Activated CD8-positive, alpha-beta memory T cell treated with anti-CD3 and anti-CD28 coated beads for 1 hour (primary cell): ENCODE measurements at regions not wholly inside any gene's neighbourhood (a gene's known extent, or its start where the extent isn't known, plus 50 kb on each side); places are given as distances from the start of the nearest gene placed in this dataset.

Experiments used
- DNase-seq, 2 donors: peaks; one replicate each; pipeline ENCODE4 v3.0.0-alpha.2; 2020; ENCODE audit warnings: low read depth in 1 of 2; ENCODE audit errors: extremely low read depth in 1 of 2

DNA sequence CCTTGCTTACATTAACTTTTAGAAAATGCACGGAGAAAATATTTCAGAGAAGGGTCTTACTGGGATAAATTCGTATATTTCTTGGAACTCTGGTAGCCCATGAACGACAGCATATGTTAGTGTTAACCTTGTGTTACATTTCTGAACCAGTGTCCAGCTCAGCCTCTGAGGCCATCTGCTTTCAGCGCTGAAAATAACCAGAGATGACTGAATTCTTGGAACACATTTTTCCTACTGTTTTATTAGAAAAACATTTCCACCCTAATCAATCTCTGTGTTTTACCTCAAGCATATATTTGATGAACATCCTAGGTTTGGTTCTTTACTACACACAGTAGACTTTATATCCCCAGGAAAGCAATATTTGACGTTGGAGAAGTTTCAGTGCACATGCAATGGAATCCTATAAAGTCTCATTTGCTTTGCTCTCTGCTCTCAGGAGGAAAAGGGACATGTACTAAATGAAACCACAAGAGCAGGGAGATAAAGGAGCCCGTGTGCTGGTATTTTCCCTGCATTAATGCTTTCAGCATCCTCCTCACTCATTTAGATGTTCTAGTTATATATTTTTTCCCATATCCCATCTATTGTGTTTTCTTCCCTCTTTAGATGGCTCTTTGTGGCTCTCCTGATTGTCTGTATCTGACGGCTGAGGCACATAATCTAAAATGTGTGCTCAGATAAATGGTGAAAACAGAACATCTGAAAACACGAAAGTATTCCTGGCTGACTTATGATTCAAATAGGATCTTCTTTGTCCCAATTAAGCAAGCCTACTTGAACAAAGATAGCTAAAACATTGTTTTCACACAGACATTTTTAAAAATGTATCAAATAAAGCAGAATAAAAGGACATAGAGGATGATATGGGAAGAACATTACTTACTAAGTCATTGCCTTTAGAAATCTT lies 151.7 kb upstream of the KCNMB2 start:
- DNase-seq, result no peak

DNA sequence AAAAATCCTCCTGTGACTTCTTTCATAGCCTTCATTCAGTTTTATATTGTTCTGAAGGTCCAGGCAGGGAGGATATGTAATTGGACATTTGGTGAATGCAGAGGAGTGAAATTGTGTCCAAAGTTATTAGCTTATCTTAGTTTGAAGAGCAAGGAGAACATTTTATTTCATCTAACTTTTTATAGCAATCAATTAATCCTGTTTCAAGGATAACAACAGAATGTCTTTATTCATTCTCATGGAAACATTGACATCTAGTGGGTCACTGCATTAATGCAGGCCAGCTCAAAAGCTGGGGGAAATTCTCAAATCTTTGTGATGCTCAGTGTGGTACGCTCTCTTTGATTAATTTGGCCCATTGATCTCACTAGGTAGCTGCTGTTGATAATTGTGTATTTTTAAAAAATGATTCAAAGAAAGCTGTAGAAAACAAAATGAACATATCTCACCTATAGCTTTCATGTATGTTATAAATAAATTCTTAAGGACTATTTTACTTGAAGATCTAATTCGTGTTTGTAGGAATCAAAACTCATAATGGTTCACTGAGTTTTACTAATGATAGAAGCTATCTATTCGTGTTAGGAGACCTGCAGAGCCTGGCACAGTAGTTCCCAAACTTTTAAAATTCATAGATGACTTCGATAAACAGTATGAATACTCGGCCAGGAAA lies 150.8 kb upstream of the KCNMB2 start:
- DNase-seq, result no peak

DNA sequence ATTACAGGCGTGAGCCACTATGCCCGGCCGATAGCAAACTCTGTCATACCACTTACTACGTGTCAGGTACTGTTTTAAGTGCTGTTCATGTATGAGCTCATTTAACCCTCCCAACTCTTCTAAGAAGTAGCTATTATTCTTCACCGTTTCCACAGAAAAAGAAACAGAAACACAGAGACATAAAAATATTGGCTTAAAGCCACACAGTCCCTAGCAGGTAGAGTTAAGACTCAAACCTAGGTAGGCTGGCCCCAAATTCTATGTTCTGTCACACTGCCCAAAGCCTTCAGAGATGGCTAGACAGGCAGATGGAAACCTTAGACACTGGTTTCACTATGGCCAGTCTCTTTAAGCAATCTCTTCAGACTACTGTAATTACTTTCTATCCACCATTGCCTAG lies 149.8 kb upstream of the KCNMB2 start:
- DNase-seq, result no peak

DNA sequence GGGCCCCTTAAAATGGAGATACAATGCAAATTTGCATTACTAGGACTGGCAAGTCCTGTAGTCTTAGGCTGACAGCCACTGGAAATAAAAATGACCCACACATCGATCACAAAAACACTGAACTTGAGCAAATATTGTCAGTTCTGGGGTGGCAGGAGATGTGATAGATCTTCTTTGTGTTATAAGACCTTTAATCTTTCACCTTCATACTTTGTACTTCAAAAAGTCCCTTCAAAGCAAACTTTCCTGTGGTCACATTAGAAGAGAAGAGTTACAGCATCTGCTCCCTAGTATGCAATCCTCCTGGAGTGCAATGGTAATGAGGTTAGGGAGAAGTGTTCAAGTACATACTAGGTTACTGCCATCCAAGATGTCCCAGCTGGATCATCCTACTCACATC lies 149.4 kb upstream of the KCNMB2 start:
- no peak for DNase-seq

DNA sequence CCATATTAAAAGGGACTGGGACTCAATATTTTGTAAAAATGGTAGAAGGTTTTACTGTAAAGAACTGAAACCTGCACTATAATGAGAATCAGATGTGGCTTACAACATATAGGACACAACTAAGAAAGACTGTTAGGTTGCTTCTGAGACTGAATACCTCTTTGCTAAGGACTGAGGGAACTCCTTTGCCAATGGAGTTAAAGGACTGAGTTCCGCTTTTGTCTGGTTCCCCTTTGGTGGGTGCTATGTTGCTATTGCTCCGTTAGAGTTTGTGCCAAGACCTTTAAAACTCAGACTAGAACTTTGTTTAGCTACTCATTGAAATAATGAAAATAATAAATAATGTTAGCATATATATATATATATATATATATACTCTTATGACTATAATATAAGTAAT lies 147.8 kb upstream of the KCNMB2 start:
- DNase-seq, result no peak

DNA sequence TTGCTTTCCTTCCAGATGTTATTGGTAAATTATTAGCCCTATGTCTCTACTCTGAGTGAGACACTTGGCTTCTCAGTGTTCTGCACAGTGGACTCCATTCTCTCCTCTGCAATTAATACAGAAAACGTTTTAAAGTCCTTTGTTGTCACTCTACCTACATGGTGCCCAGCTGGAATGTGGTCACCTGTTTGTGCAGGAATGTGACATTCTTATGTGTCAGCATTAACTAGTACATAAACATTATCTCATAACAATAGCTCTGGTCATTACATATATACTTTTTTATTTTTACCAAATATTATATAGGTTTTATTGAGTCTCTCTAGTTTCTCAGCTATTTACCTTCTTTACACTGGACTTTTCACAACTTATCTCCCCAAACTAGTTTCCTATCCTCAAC lies 147.0 kb upstream of the KCNMB2 start:
- no peak for DNase-seq

DNA sequence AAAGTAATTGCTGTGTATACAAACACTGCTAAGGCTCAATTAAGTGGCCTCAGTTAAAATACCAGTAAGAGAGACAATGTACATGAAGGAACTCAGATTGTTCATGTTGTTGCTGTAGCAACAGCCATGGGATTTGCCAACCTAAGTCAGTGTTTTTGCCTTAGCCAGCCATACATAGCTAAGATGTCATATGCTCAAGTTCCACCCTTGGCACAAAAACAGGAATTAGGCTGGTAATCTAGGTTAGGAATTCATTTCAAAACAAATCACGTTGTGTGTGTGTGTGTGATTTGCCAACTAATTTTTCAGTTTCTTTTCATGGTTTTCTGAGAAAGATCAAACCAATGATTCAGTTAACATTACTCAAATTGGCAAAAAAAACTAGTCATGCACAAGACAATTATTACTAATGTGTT lies 143.7 kb upstream of the KCNMB2 start:
- DNase-seq, result no peak

DNA sequence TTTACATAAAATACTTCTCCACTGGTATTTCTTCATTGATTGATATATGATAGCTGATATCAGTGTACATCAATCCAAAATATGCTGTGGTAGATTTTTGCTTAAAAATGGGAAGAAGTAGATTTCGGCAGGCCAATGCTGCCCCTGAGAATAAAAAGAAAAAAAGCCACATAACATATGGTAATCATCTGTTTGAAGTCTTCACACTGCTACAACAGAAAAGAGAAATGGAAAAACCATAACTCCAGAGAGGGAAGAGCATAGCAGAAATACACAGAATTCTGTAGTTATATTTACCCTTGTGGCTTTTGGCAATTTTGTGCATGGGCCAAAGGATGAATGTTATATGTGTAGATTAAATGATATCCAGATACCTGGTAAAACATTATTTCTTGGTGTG lies 143.1 kb upstream of the KCNMB2 start:
- DNase-seq, result no peak

DNA sequence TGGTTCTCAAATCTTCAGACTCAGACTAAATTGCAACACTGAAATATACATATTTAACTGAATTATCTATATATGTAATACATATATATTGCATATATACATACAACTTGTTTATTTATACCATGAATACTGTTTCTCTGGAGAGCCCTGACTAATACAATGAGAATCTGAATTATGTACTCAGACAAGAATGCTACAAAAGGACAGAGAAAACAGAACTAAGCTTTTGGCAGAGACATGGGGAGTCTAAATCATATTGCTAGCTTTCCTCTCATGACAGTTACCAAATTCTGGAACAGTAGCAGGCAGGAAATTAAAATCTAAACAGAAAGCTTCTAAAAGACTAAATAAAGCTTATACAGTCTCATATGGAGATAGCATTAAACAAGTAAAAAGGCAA lies 142.4 kb upstream of the KCNMB2 start:
- no peak for DNase-seq

DNA sequence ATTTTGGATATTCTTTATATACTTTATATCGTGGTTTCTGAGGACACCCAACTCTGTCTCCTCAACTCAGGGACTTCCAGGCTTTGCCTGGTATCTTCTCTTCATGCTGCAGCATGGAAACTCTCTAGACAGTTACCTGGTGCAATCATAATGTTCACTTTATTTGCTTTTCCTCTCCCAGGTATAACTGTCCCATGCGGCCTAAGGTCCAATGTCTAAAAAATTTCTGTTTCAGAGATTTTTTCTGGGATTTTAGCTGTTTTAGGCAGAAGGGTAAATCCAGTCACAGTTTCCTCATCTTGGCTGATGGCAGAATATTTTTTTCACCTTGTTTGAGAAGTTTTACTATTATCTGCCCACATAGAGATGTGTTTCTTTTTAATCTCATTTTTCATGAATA lies 139.9 kb upstream of the KCNMB2 start:
- no peak for DNase-seq

DNA sequence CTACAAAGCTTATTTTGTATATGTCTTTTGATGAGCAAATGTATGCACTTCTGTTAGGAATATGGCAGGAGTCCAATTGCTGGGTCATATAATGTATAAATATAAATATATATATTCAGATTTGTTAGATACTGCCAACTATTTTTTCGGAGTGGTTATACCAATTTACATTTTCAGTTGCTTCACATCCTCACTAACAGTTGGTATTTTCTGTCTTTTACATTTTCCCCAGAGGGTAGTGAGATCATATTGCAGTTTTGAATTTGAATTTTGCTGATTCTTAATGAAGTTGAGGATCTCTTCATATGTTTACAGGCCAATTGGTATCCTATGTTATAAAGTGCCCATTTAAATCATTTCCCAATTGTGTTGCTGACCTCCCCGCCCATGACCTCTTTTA lies 139.0 kb upstream of the KCNMB2 start:
- no peak for DNase-seq

DNA sequence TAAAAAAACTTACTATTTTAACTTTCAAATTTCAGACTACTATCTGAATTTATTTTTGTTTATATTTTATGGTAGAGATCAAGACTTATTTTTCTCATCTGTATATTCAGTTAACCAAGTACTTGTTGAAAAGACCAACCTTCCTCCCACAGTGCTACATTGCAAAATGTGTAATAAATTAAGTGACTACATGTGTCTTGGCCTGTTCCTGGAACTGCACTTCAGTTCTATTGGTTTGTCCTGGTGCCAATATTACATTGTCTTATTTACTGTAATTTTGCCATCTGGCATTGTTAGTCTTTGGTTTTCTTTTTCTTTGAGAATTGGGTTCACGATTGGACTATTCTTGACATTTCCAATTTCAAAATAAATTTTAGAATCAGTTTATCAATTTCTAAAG lies 138.4 kb upstream of the KCNMB2 start:
- DNase-seq, result no peak

DNA sequence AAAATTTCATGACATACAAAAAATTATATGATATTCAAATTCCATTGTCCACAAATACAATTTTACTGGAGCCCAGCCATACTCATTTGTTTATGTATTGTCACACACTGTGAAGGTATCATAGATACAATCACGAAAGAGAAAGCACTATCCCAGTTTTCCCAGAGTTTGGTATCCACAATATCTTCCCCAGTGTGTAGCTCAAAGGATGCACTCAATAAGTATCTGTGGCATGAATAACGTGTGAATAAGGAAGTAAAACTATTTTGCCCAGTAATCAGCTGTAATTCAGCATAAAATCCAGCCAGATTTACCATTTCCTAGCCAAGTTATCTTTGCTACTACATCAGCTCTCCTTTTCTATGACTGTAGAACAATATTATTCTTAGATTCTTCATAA lies 131.3 kb upstream of the KCNMB2 start:
- DNase-seq, result no peak

DNA sequence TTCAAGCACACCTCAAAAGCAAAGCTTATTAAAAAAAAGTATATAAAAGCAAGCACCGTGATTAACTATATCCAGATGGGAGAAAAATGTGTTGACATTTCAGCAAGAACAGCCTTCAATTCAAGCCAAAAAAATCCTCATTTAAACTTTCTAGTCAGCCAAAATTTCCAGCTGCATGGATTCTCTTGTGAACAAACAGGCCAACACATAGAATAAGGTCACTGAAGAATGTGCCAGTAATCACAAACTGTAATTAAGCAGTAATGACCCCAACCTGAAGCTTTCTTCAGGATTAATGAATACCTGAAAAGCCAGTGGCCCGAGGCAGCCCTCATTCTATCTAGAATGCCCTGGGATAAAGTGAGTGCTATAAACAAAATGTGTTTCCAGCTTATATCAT lies 130.7 kb upstream of the KCNMB2 start:
- DNase-seq, result no peak

DNA sequence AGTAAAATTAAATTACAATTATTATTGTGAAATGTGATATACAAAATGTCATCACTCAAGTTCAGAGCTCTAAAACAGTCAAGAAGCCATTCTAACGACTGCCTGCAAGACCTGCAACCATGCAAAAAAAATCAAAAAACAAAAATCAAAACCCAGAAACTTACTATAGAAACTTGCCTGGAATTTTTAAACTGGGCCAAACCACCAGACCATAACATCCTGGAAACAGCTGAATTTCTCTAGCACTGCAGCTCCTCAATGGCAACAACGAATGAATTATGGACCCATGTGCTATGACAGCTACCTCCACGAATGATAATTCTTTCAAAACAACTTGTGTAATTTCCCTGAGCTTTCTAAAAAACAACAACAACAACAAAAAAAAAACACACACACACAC lies 130.0 kb upstream of the KCNMB2 start:
- no peak for DNase-seq

DNA sequence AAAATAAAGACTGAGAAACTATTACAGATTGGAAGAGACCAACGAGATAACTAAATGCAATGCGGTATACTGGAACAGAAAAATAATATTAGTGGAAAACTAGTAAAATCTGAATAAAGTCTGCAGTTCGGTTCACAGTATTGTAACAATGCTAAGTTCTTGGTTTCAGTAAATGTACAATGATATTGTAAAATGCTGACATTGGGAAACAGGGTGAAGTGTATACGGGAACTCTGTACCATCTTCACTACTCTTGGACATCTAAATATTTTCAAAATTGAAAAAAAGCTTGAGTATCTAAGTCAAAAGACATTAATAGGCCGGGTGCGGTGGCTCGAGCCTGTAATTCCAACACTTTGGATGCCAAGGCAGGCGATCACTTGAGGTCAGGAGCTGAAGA lies 120.9 kb upstream of the KCNMB2 start:
- DNase-seq, result no peak

DNA sequence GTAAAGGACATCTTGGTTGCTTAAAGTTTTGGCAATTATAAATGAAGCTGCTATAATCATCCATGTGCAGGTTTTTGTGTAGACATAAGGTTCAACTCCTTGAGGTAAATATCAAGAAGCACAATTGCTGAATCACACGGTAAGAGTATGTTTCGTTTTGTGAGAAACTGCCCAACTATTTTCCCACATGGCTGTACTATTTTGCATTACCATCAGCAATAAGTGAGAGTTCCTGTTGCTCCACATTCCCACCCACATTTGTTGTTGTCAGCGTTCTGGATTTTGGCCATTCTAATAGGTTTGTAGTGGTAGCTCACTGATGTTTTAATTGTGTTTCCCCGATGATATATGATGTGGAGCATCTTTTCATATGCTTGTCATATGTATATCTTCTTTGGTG lies 118.5 kb upstream of the KCNMB2 start:
- DNase-seq, result no peak

DNA sequence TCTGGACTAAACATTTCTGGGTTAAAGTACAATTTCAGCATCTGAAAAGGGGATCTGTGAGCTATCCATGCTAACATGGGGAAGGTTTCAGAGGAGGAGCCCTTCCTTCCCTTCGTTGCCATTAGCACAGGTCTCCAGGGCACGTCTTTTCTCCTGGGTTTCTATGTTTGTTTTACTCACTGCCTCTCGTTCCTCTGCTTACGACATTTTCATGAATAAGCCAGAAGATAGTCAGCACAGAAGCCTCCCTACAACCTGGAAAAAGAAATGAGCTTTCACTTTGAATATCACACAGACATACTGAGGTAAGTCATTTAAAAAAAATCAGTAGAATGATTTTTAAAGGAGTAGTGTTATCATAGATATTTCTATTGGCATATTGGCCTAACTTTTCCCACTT lies 117.2 kb upstream of the KCNMB2 start:
- DNase-seq, result no peak

DNA sequence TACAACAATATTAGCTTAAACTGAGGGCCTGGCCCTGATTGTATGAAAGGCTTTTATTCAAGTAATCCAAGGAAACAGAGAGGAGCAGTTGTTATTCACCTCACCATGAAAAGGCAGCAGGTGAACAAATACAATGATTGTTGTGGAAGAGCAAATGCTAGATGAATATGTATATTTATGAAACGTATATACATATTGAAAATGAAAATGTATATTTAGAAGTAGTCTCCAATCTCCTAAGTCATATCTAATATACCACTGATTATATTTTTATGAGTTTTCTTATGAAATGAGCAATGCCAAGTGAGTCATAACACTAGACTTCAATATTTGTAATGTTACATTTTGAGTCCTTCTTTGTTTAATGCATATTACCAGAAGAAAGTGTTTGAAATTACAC lies 116.2 kb upstream of the KCNMB2 start:
- DNase-seq, result no peak

DNA sequence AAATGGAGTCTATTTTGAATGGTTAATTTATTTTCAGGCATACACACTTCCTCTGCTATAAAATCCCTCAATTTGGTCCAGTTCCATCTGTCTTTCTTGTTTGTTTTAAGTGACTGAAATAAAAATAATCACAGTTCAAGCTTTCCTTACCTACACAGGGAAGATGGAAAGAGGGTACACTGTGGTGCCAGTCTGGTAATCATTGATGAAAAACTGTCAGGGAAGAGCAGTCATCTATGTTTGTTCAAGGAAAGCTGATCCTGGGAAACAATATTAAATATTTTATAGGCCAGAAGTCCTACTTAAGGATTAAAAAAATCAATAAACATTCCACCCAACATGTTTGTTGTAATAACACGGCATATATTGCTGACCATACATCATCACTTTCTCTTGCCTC lies 115.2 kb upstream of the KCNMB2 start:
- no peak for DNase-seq

DNA sequence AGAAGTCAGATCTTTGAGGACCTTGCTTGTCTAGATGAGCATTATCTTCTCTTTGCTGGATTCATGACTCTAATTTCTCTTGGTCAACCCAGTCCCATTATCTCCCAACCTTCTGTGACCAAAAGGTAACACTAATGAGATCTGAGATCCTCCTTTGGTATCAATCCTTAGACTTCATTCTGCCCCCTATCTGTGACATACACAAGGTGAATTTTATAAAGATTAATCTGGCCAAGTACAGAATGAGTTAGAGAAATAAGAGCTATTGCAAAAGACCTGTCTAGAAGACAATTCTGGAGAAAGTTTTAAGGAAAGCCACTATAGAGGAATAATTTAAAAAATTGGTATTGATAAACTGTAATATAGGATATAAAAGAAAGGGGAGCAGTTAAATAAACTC lies 113.8 kb upstream of the KCNMB2 start:
- DNase-seq, result no peak

DNA sequence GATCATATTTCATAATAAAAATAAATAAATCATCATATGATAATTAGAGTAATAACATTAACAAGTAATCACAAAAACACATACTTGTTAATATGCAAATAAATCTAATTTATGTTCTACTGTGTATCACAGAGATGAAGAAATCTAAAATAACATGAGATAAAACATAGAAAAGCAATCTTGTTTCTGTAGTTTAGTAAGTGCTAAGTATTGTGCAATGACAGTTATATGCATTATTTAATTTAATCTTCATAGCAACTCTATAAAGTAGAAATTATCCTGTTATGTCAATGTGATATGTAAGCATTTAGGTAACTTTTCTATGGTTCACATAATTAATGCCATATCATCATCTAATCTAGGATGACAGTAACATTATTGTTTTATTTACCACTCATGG lies 108.2 kb upstream of the KCNMB2 start:
- DNase-seq, result no peak
